GM23248 (cell line): ENCODE measurements at regions not wholly inside any gene's neighbourhood (a gene's known extent, or its start where the extent isn't known, plus 50 kb on each side); places are given as distances from the start of the nearest gene placed in this dataset.

Source experiments
- DNase-seq: peaks from one replicate; pipeline ENCODE4 v3.0.0-alpha.2; 2015
- H2AFZ ChIP-seq: fragments of 200-600 bp; sonication (generic); 2 replicates; pipeline ENCODE4 v1.6.1; 2016; ENCODE audit warnings: antibody characterized with exemption
- H3F3A ChIP-seq: fragments of 200-600 bp; sonication (generic); 2 replicates; pipeline ENCODE4 v1.6.1; 2016; ENCODE audit warnings: mild to moderate bottlenecking, antibody characterized with exemption, mixed run types; ENCODE audit not compliant: insufficient read depth
- H3K27ac ChIP-seq: fragments of 200-600 bp; sonication (generic); 2 replicates; pipeline ENCODE4 v1.5.1; 2016; ENCODE audit warnings: mild to moderate bottlenecking
- H3K27me3 ChIP-seq: fragments of 200-600 bp; sonication (generic); replicated peaks from 2 replicates; pipeline ENCODE4 v1.6.1; 2016; ENCODE audit warnings: mild to moderate bottlenecking; ENCODE audit not compliant: insufficient read depth
- H3K36me3 ChIP-seq: fragments of 200-600 bp; sonication (generic); 2 replicates; pipeline ENCODE4 v1.6.1; 2016; ENCODE audit warnings: low read depth, mild to moderate bottlenecking
- H3K4me1 ChIP-seq: fragments of 200-600 bp; sonication (generic); 2 replicates; pipeline ENCODE4 v1.6.1; 2016; ENCODE audit warnings: mild to moderate bottlenecking; ENCODE audit not compliant: insufficient read depth
- H3K4me2 ChIP-seq: fragments of 200-600 bp; sonication (generic); one replicate; pipeline ENCODE4 v1.6.1; 2016; ENCODE audit warnings: mild to moderate bottlenecking; ENCODE audit not compliant: unreplicated experiment
- H3K4me3 ChIP-seq: fragments of 200-600 bp; sonication (generic); 2 replicates; pipeline ENCODE4 v1.5.1; 2016; ENCODE audit warnings: mild to moderate bottlenecking
- H3K79me2 ChIP-seq: fragments of 200-600 bp; sonication (generic); 2 replicates; pipeline ENCODE4 v1.6.1; 2016; ENCODE audit warnings: mild to moderate bottlenecking; ENCODE audit not compliant: insufficient read depth
- H3K9ac ChIP-seq: fragments of 200-600 bp; sonication (generic); 2 replicates; pipeline ENCODE4 v1.6.1; 2016; ENCODE audit warnings: mild to moderate bottlenecking
- H3K9me2 ChIP-seq: fragments of 200-600 bp; sonication (generic); 2 replicates; pipeline ENCODE4 v1.6.1; 2016; ENCODE audit warnings: mixed run types, mild to moderate bottlenecking, moderate library complexity; ENCODE audit not compliant: insufficient read depth
- H3K9me3 ChIP-seq: fragments of 200-600 bp; sonication (generic); one replicate; pipeline ENCODE4 v1.6.1; 2017; ENCODE audit warnings: low read depth
- H4K20me1 ChIP-seq: fragments of 200-600 bp; sonication (generic); 2 replicates; pipeline ENCODE4 v1.6.0; 2016; ENCODE audit not compliant: insufficient read depth
- EZH2 ChIP-seq: fragments of 200-600 bp; sonication (generic); IDR thresholded peaks from 2 replicates; pipeline ENCODE4 v1.6.1; 2018; ENCODE audit warnings: antibody characterized with exemption, mild to moderate bottlenecking; ENCODE audit not compliant: insufficient read depth, poor library complexity, severe bottlenecking
- EZH2phosphoT487 ChIP-seq: fragments of 200-600 bp; sonication (generic); IDR thresholded peaks from 2 replicates; pipeline ENCODE4 v1.6.1; 2018; ENCODE audit warnings: antibody characterized with exemption, moderate library complexity, mild to moderate bottlenecking, low read depth; ENCODE audit not compliant: insufficient read depth
- WGBS, 2 experiments: methylation state at CpG; one replicate each; pipeline ENCODE4 v1.1.6; 2015 to 2017; ENCODE audit warnings: low lambda C conversion rate in 2 of 2, low coverage in 1 of 2; ENCODE audit errors: missing lambda C conversion rate in 2 of 2; 5-methylcytosine and 5-hydroxymethylcytosine counted together
- in situ Hi-C: fragments of 300-500 bp; cut with MboI; formaldehyde crosslinking; loops from 2 replicates; pipeline ENCODE4 v1.15.0; 2020

- H3K27me3 ChIP-seq = no peaks in the 10 kb centered on the region
- H3K9me3 ChIP-seq = no peaks in the 10 kb centered on the region
- H3K79me2 ChIP-seq = no peaks in the 10 kb centered on the region
- H3K4me1 ChIP-seq = 0 out of 2 replicates have a peak, but pooled peaks cover 8% of the 10 kb centered on the region
- peaks cover 3% of the 10 kb centered on the region; the same call in 1 of the 2 replicates for H3K9me2 ChIP-seq
- in situ Hi-C loops = no loop called here
- no peak overlapping the region for H3K4me2 ChIP-seq
- no peak for DNase-seq
- no peak overlapping the region for H3K4me3 ChIP-seq
- no peak overlapping the region for H2AFZ ChIP-seq
- no peak for TF ChIP-seq EZH2
- no peak for TF ChIP-seq EZH2phosphoT487
- no peaks in the 10 kb centered on the region for H3F3A ChIP-seq
- no peak overlapping the region for H3K27ac ChIP-seq
- no peaks in the 10 kb centered on the region for H3K36me3 ChIP-seq
- H3K9ac ChIP-seq = no peak overlapping the region
- no peaks in the 10 kb centered on the region for H4K20me1 ChIP-seq
Observed at GRCh38 chr6:123747515-123747914, 56.1 kb upstream of the NKAIN2 start.

GRCh38 chr6:123745895-123746294 lies 57.8 kb upstream of the NKAIN2 start:
- H2AFZ ChIP-seq = no peak overlapping the region
- no peaks in the 10 kb centered on the region for H3K9me3 ChIP-seq
- H3K27me3 ChIP-seq = no peaks in the 10 kb centered on the region
- H3K4me3 ChIP-seq = no peak overlapping the region
- H3F3A ChIP-seq = no peaks in the 10 kb centered on the region
- 5 to 17% methylated on average over 2 of the region's 2 CpGs for WGBS, 2 experiments
- no peaks in the 10 kb centered on the region for H3K36me3 ChIP-seq
- H3K4me1 ChIP-seq = 0 out of 2 replicates have a peak, but pooled peaks cover 8% of the 10 kb centered on the region
- TF ChIP-seq EZH2 (no peak), EZH2phosphoT487 (no peak)
- H3K9me2 ChIP-seq = peaks cover 3% of the 10 kb centered on the region; the same call in 1 of the 2 replicates
- in situ Hi-C loops = no loop called here
- H3K9ac ChIP-seq = no peak overlapping the region
- H3K27ac ChIP-seq = no peak overlapping the region
- H3K4me2 ChIP-seq = no peak overlapping the region
- H4K20me1 ChIP-seq = no peaks in the 10 kb centered on the region
- peak; percentile 69 for DNase-seq
- H3K79me2 ChIP-seq = no peaks in the 10 kb centered on the region

DNA sequence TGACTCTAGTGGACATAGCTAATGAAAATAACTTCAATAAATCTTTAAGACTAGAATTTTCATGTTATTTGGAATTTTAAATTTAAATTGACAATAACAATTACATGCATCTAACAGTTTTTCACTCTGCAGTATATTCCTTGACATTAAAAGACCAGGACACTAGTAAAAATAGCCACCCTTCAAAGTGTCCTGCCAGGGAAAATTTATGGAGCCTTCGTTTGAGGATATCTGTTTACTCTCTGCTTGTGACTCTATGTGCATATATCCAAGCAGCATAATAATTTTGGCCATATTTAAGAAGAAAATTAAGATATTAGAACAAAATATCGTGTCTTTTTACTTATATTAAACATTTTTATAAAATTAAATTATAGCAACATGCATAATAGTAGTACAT lies 58.8 kb upstream of the NKAIN2 start:
- H3K27me3 ChIP-seq = no peaks in the 10 kb centered on the region
- 0 out of 2 replicates have a peak, but pooled peaks cover 8% of the 10 kb centered on the region for H3K4me1 ChIP-seq
- in situ Hi-C loops = no loop called here
- DNase-seq = no peak
- H3K36me3 ChIP-seq = no peaks in the 10 kb centered on the region
- H3K9ac ChIP-seq = no peak overlapping the region
- no peak overlapping the region for H3K4me3 ChIP-seq
- no peak overlapping the region for H3K4me2 ChIP-seq
- no peaks in the 10 kb centered on the region for H3K79me2 ChIP-seq
- no peak overlapping the region for H2AFZ ChIP-seq
- H3K9me2 ChIP-seq = peaks cover 3% of the 10 kb centered on the region; the same call in 1 of the 2 replicates
- H4K20me1 ChIP-seq = no peaks in the 10 kb centered on the region
- no peaks in the 10 kb centered on the region for H3F3A ChIP-seq
- no peaks in the 10 kb centered on the region for H3K9me3 ChIP-seq
- H3K27ac ChIP-seq = no peak overlapping the region
- TF ChIP-seq EZH2 = no peak
- TF ChIP-seq EZH2phosphoT487 = no peak
- WGBS, 2 experiments = 50 to 52% methylated on average over 2 of the region's 2 CpGs

DNA sequence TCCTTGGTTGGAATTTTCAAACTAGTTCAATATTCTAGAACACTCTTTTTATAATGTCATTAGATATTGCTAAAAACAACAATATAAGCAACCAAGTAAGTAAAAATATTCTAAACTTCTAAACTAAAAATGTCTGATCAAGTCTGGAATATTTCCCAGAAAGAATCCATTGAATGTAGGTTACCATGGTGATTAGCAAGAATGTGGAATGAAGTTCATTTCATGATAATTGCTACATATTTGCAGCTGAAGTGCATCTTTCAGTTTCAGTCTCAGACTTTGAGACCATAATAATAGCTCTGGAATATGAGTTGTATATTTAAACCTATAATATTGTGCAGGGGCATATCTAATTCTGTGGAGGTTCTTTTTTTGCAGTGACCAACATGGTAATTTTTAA lies 61.0 kb upstream of the NKAIN2 start:
- TF ChIP-seq EZH2phosphoT487 (no peak), EZH2 (no peak)
- Histone ChIP-seq H3K4me3 (no peak overlapping the region), H3K4me2 (no peak overlapping the region), H2AFZ (no peak overlapping the region), H4K20me1 (no peaks in the 10 kb centered on the region), H3K79me2 (no peaks in the 10 kb centered on the region), H3F3A (no peaks in the 10 kb centered on the region), H3K36me3 (no peaks in the 10 kb centered on the region), H3K27me3 (no peaks in the 10 kb centered on the region), H3K9me3 (no peaks in the 10 kb centered on the region), H3K9me2 (no peaks in the 10 kb centered on the region), H3K4me1 (0 out of 2 replicates have a peak, but pooled peaks cover 8% of the 10 kb centered on the region), H3K9ac (no peak overlapping the region), H3K27ac (no peak overlapping the region)
- no peak for DNase-seq
- in situ Hi-C loops = no loop called here

DNA sequence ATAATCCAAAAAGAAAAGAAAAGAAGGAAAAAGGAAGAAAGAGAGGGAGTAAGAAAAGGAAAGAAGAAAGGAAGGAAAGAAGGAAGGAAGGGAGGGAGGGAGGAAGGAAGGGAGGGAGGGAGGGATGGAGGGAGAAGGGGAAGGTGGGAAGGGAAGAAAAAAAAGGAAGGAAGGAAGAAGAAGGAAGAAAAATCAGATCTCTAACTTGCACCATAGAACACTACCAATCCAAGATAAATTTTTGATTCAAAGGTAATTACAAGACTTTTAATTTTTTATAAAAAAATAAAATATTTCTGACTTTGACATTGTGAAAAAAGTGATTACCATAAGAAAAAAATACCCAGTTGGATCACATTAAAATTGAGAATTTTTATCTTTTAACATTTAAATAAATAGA lies 70.5 kb upstream of the NKAIN2 start:
- in situ Hi-C loops = no loop called here
- no peak overlapping the region for H3K4me2 ChIP-seq
- H3K27me3 ChIP-seq = no peaks in the 10 kb centered on the region
- no peaks in the 10 kb centered on the region for H3K9me3 ChIP-seq
- no peaks in the 10 kb centered on the region for H4K20me1 ChIP-seq
- no peaks in the 10 kb centered on the region for H3K79me2 ChIP-seq
- H3K4me1 ChIP-seq = no peaks in the 10 kb centered on the region
- no peak for TF ChIP-seq EZH2phosphoT487
- no peak for TF ChIP-seq EZH2
- no peaks in the 10 kb centered on the region for H3K9me2 ChIP-seq
- no peak for DNase-seq
- H3F3A ChIP-seq = no peaks in the 10 kb centered on the region
- no peak overlapping the region for H3K9ac ChIP-seq
- no peak overlapping the region for H3K27ac ChIP-seq
- no peak overlapping the region for H2AFZ ChIP-seq
- no peaks in the 10 kb centered on the region for H3K36me3 ChIP-seq
- H3K4me3 ChIP-seq = no peak overlapping the region
